SK-N-SH (cell line): ENCODE measurements at regions not wholly inside any gene's neighbourhood (a gene's known extent, or its start where the extent isn't known, plus 50 kb on each side); places are given as distances from the start of the nearest gene placed in this dataset.

Experiments used
- CTCF ChIA-PET: fragments of 300-600, 350-600 bp; formaldehyde crosslinking; extraction: SDS; loops from one replicate; lab custom pipeline; 2021; lab: Yijun Ruan, JAX
- POLR2A ChIA-PET: fragments of 350-600 bp; sonication (Branson Sonifier 250); formaldehyde crosslinking; extraction: SDS; loops from one replicate; lab custom pipeline; 2020; ENCODE audit warnings: antibody characterized with exemption, inconsistent platforms; lab: Yijun Ruan, JAX
- DNase-seq: peaks from one replicate; pipeline ENCODE4 v3.0.0; 2012
- H2AFZ ChIP-seq: fragments of 200-600 bp; sonication (generic); 2 replicates; pipeline ENCODE4 v1.8.1; 2016; ENCODE audit warnings: antibody characterized with exemption, mild to moderate bottlenecking, low read depth
- H3F3A ChIP-seq: fragments of 200-600 bp; sonication (generic); replicated peaks from 2 replicates; pipeline ENCODE3; 2016; ENCODE audit warnings: antibody characterized with exemption, mild to moderate bottlenecking; ENCODE audit not compliant: insufficient read depth
- H3K27ac ChIP-seq, 2 experiments: fragments of 200-500 bp in 1 of 2; fragments of 200-600 bp in 1 of 2; sonication (Bioruptor generic) in 1 of 2; sonication (generic), shearing (Covaris generic) in 1 of 2; 2 replicates each; pipeline versions ENCODE4 v1.5.1 to v1.6.1; 2014 to 2016; ENCODE audit warnings: low read depth in 2 of 2, inconsistent platforms in 1 of 2, low read length in 1 of 2, mild to moderate bottlenecking in 1 of 2, mixed read lengths in 1 of 2
- H3K27me3 ChIP-seq: fragments of 200-600 bp; sonication (generic), shearing (Covaris generic); 2 replicates; pipeline ENCODE4 v1.6.1; 2016; ENCODE audit warnings: mixed run types; ENCODE audit not compliant: insufficient read depth
- H3K36me3 ChIP-seq, 2 experiments: fragments of 200-500 bp in 1 of 2; fragments of 200-600 bp in 1 of 2; sonication (Bioruptor generic) in 1 of 2; sonication (generic) in 1 of 2; replicated peaks in 1 of 2; 2 replicates each; pipeline versions ENCODE3 to v1.5.1; 2014 to 2016; ENCODE audit warnings: low read length in 1 of 2, mild to moderate bottlenecking in 1 of 2; ENCODE audit not compliant: insufficient read depth in 2 of 2, control insufficient read depth in 1 of 2
- H3K4me1 ChIP-seq, 2 experiments: fragments of 200-500 bp in 1 of 2; fragments of 200-600 bp in 1 of 2; sonication (Bioruptor generic) in 1 of 2; sonication (generic), shearing (Covaris generic) in 1 of 2; 2 replicates each; pipeline versions ENCODE4 v1.5.1 to v1.6.1; 2014 to 2016; ENCODE audit warnings: low read depth in 1 of 2, low read length in 1 of 2, mixed run types in 1 of 2; ENCODE audit not compliant: insufficient read depth in 2 of 2, control insufficient read depth in 1 of 2
- H3K4me2 ChIP-seq: fragments of 200-600 bp; sonication (generic), shearing (Covaris generic); 2 replicates; pipeline ENCODE4 v1.6.1; 2017; ENCODE audit warnings: mixed run types
- H3K4me3 ChIP-seq, 2 experiments: fragments of 200-500 bp in 1 of 2; fragments of 200-600 bp in 1 of 2; sonication (Bioruptor generic) in 1 of 2; sonication (generic), shearing (Covaris generic) in 1 of 2; 2 replicates each; pipeline versions ENCODE4 v1.5.1 to v1.8.1; 2014 to 2016; ENCODE audit warnings: low read depth in 2 of 2, inconsistent platforms in 1 of 2, low read length in 1 of 2, mild to moderate bottlenecking in 1 of 2, mixed read lengths in 1 of 2, moderate library complexity in 1 of 2
- H3K79me2 ChIP-seq: fragments of 200-600 bp; sonication (generic); 2 replicates; pipeline ENCODE4 v1.8.1; 2017; ENCODE audit warnings: mild to moderate bottlenecking; ENCODE audit not compliant: insufficient read depth
- H3K9ac ChIP-seq: fragments of 200-600 bp; sonication (generic); 2 replicates; pipeline ENCODE4 v1.6.1; 2017; ENCODE audit warnings: mixed run types
- H3K9me2 ChIP-seq: fragments of 200-600 bp; sonication (generic); 2 replicates; pipeline ENCODE4 v1.6.1; 2017; ENCODE audit warnings: mixed run types
- H3K9me3 ChIP-seq: fragments of 200-600 bp; sonication (generic); 2 replicates; pipeline ENCODE4 v1.6.1; 2017; ENCODE audit warnings: mixed run types, mild to moderate bottlenecking, moderate library complexity
- H4K20me1 ChIP-seq: fragments of 200-600 bp; sonication (generic); 2 replicates; pipeline ENCODE4 v1.6.1; 2017; ENCODE audit warnings: mild to moderate bottlenecking, mixed run types; ENCODE audit not compliant: insufficient read depth
- EP300 ChIP-seq, 2 experiments: IDR thresholded peaks; 2 replicates each; pipeline versions ENCODE4 v1.4.0 to v1.6.1; 2012; ENCODE audit warnings: borderline replicate concordance in 1 of 2, low read depth in 1 of 2, low read length in 1 of 2
- FOXJ3 ChIP-seq: sonication (generic); formaldehyde crosslinking; IDR thresholded peaks from 2 replicates; pipeline ENCODE4 v1.5.1; 2020; ENCODE audit warnings: mild to moderate bottlenecking, missing genetic modification reagents
- MAX ChIP-seq: IDR thresholded peaks from 2 replicates; pipeline ENCODE4 v1.4.0; 2012; ENCODE audit warnings: low read depth
- POLR2AphosphoS5 ChIP-seq: IDR thresholded peaks from 2 replicates; pipeline ENCODE4 v1.6.1; 2012; ENCODE audit warnings: low read depth, low read length
- RAD21 ChIP-seq: IDR thresholded peaks from 2 replicates; pipeline ENCODE4 v1.6.1; 2012; ENCODE audit warnings: mild to moderate bottlenecking, low read length
- RCOR1 ChIP-seq: fragments of 150-350 bp; IDR thresholded peaks from 2 replicates; pipeline ENCODE4 v1.6.1; 2017; ENCODE audit warnings: antibody characterized with exemption, low read length
- REST ChIP-seq: IDR thresholded peaks from 2 replicates; pipeline ENCODE4 v1.6.1; 2012; ENCODE audit warnings: mild to moderate bottlenecking, low read depth, low read length, moderate library complexity
- SMC3 ChIP-seq: IDR thresholded peaks from 2 replicates; pipeline ENCODE4 v1.6.1; 2012; ENCODE audit warnings: low read depth, low read length, improper control_type of control experiment
- TCF12 ChIP-seq: IDR thresholded peaks from 2 replicates; pipeline ENCODE4 v1.4.0; 2012
- USF1 ChIP-seq: IDR thresholded peaks from 2 replicates; pipeline ENCODE4 v1.4.0; 2012; ENCODE audit warnings: low read depth, borderline replicate concordance
- YY1 ChIP-seq: IDR thresholded peaks from 2 replicates; pipeline ENCODE4 v1.4.0; 2012; ENCODE audit warnings: low read depth, mild to moderate bottlenecking
- WGBS: methylation state at CpG from one replicate; pipeline ENCODE4 v1.1.6; 2017; ENCODE audit warnings: low lambda C conversion rate; 5-methylcytosine and 5-hydroxymethylcytosine counted together

- TF ChIP-seq RCOR1 (no peak), MAX (no peak), EP300 (IDR thresholded peaks at IDR 0.05; ENCODE audit: borderline replicate concordance in 1 of 2, low read depth in 1 of 2, low read length in 1 of 2) (no peak), USF1 (no peak), FOXJ3 (CRISPR knock-in tag) (no peak)
- Histone ChIP-seq H3K79me2 (no peaks in the 10 kb centered on the region), H3K36me3 (no peaks in the 10 kb centered on the region), H3K4me3 (no peak overlapping the region), H3K4me2 (no peak overlapping the region), H2AFZ (no peak overlapping the region), H3K9me2 (no peaks in the 10 kb centered on the region), H3K4me1 (no peaks in the 10 kb centered on the region), H3K9me3 (no peaks in the 10 kb centered on the region), H4K20me1 (no peaks in the 10 kb centered on the region), H3K9ac (no peak overlapping the region), H3K27me3 (no peaks in the 10 kb centered on the region), H3K27ac (no peak overlapping the region), H3F3A (no peaks in the 10 kb centered on the region)
- CTCF ChIA-PET, result interaction anchor here (1.0 to 3.0 kb wide), 6 partner anchors 9 to 191 kb away, joined by 3 to 22 read pairs (median 4); no protein-coding TSS in a partner anchor
- WGBS, result 3% methylated on average over 3 of the region's 3 CpGs
- POLR2A ChIA-PET, result no interaction called here
- no peak for DNase-seq
Measured at GRCh38 chr21:19508844-19509243, 1105.3 kb upstream of the TMPRSS15 start.

GRCh38 chr21:19510057-19510456 is 1106.5 kb upstream of the TMPRSS15 start:
- ChIA-PET POLR2A (no interaction called here), CTCF (interaction anchor here (0.6 kb wide), 1 partner anchor 932 kb away, joined by 4 read pairs; no protein-coding TSS in a partner anchor)
- no peaks in the 10 kb centered on the region for H3K4me1 ChIP-seq
- no peaks in the 10 kb centered on the region for H3K9me3 ChIP-seq
- no peaks in the 10 kb centered on the region for H3K36me3 ChIP-seq
- no peak overlapping the region for H2AFZ ChIP-seq
- no peak overlapping the region for H3K4me2 ChIP-seq
- H3F3A ChIP-seq, result no peaks in the 10 kb centered on the region
- no peak for DNase-seq
- H3K79me2 ChIP-seq, result no peaks in the 10 kb centered on the region
- no peak overlapping the region for H3K27ac ChIP-seq
- TF ChIP-seq RCOR1, result no peak
- TF ChIP-seq SMC3, result no peak
- TF ChIP-seq POLR2AphosphoS5, result no peak
- no peak for TF ChIP-seq TCF12
- 17% methylated on average over 4 of the region's 4 CpGs for WGBS
- H3K9ac ChIP-seq, result no peak overlapping the region
- no peaks in the 10 kb centered on the region for H3K27me3 ChIP-seq
- H3K4me3 ChIP-seq, result no peak overlapping the region
- H4K20me1 ChIP-seq, result no peaks in the 10 kb centered on the region
- H3K9me2 ChIP-seq, result no peaks in the 10 kb centered on the region

GRCh38 chr21:19510653-19511052 is 1107.1 kb upstream of the TMPRSS15 start:
- ChIA-PET CTCF (interaction anchor here (0.6 kb wide), 1 partner anchor 932 kb away, joined by 4 read pairs; no protein-coding TSS in a partner anchor), POLR2A (no interaction called here)
- Histone ChIP-seq H3K4me3 (no peak overlapping the region), H3K4me2 (no peak overlapping the region), H3K27me3 (no peaks in the 10 kb centered on the region), H4K20me1 (no peaks in the 10 kb centered on the region), H3K79me2 (no peaks in the 10 kb centered on the region), H3K36me3 (no peaks in the 10 kb centered on the region), H3K27ac (no peak overlapping the region), H3F3A (no peaks in the 10 kb centered on the region), H3K9me3 (no peaks in the 10 kb centered on the region), H2AFZ (no peak overlapping the region), H3K4me1 (no peaks in the 10 kb centered on the region), H3K9me2 (no peaks in the 10 kb centered on the region), H3K9ac (no peak overlapping the region)
- DNase-seq, result no peak
- no peak for TF ChIP-seq REST
- no peak for TF ChIP-seq FOXJ3 (CRISPR knock-in tag)
- no peak for TF ChIP-seq YY1
- no peak for TF ChIP-seq RAD21
- WGBS, result 35% methylated on average over 3 of the region's 3 CpGs
